Stomach (tissue), 4 donors: ENCODE measurements at regions not wholly inside any gene's neighbourhood (a gene's known extent, or its start where the extent isn't known, plus 50 kb on each side); places are given as distances from the start of the nearest gene placed in this dataset.
"Not testable (repeated sequence)": the region's sequence is repeated elsewhere in the genome, so short reads cannot be mapped to it uniquely, and the experiment has no call there.

Experiments used
- CTCF ChIP-seq, 7 experiments: fragments of 450-650 bp in 4 of 7; fragments of 200-600 bp in 3 of 7; sonication (generic) in 3 of 7; IDR thresholded peaks; one replicate each; pipeline ENCODE4 v1.5.1; 2016 to 2019; ENCODE audit warnings: antibody characterized with exemption in 7 of 7, control low read depth in 2 of 7, mild to moderate bottlenecking in 1 of 7
- EP300 ChIP-seq: sonication (generic); formaldehyde crosslinking; IDR thresholded peaks from one replicate; pipeline ENCODE4 v1.6.1; 2017; ENCODE audit warnings: antibody characterized with exemption
- POLR2A ChIP-seq, 4 donors: fragments of 450-650 bp; IDR thresholded peaks; one replicate each; pipeline ENCODE4 v1.6.1; 2016; ENCODE audit warnings: antibody characterized with exemption in 4 of 4, control low read depth in 2 of 4, mild to moderate bottlenecking in 1 of 4, moderate library complexity in 1 of 4
- POLR2AphosphoS5 ChIP-seq, 3 donors: sonication (generic); formaldehyde crosslinking; IDR thresholded peaks; one replicate each; pipeline ENCODE4 v1.6.1; 2016; ENCODE audit warnings: antibody characterized with exemption in 3 of 3

- TF ChIP-seq EP300; CTCF (IDR thresholded peaks at IDR 0.05); POLR2A (IDR thresholded peaks at IDR 0.05); POLR2AphosphoS5 (IDR thresholded peaks at IDR 0.05): not testable (repeated sequence)
These were observed 60.2 kb upstream of the RPL38 start for GRCh38 chr17:74143318-74143717.
